Suppressor macrophage (primary cell): ENCODE measurements at regions not wholly inside any gene's neighbourhood (a gene's known extent, or its start where the extent isn't known, plus 50 kb on each side); places are given as distances from the start of the nearest gene placed in this dataset.

Source experiments
- DNase-seq, 4 experiments: peaks; one replicate each; pipeline ENCODE4 v3.0.0-alpha.2; 2020 to 2022

DNA sequence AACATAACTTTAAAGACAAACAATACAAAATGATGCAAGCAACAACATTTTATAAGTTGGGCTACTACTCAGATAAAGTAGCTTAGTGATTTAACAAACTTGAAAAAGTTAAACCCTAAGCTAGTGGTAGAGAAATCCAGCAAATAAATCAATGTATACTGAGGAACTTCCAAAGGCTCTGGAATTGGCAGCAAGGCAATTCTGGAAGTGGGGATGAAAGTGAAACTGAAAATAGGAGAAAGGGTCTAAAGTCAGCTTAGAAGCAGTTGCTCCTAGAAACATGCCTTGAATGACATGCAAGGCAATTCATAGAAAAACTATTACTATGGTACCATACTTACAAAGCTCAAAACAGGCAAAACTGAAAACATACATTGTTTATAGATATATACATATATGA is 90.0 kb upstream of the CAMK1G start:
- DNase-seq: peak in 1 of 4 experiments; percentile 7

DNA sequence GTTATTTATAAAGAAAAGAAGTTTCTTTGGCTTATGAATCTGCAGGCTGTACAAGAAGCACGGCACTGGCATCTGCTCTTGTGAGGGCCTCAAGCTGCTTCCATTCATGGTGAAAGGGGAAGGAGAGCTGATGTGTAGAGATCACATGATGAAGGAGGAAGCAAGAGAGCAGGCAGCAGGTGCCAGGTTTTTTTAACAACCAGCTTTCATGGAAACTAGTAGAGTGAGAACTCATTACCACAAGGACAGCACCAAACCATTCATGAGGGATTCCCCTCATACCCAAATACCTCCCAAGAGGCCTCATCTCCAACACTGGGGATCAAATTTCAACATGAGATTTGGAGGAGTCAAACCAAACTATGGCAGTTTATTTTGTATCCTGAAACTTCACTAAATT is 85.8 kb upstream of the CAMK1G start:
- DNase-seq: no peak

DNA sequence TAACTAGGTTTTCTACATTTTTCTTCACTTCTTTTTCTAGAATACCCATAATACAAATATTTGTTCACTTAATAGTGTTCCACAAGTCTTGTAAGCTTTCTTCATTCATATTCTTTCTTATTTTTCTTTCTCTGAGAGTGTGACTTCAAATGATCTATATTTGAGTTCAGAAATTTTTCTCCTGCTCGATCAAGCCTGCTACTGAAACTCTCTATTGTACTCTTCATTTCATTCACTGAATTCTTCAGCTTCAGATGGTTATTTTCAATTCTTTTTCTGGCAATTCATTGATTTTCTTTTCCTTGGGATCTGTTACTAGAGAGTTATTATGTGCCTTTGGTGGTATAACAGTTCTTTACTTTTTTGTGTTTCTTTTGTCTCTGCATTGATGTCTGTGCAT is 82.5 kb upstream of the CAMK1G start:
- DNase-seq: no peak

DNA sequence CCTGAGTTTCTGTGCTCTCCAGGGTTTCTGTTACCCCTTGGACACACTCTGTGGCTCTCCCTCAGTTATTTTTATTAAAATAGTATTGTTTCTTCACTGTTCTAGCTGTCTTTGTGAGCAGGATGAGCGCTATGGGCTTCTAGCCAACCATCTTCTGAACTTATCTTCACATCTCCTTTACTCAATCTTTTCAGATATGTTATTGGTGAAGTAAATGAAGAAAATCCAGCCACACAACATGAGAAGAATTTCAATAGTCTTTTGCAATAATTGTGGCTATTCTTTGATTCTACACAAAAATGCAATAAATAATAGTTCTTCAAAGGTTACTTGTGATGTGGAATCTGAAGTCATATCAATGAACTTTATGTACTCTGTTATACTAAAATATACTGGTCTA is 80.3 kb upstream of the CAMK1G start:
- no peak for DNase-seq

DNA sequence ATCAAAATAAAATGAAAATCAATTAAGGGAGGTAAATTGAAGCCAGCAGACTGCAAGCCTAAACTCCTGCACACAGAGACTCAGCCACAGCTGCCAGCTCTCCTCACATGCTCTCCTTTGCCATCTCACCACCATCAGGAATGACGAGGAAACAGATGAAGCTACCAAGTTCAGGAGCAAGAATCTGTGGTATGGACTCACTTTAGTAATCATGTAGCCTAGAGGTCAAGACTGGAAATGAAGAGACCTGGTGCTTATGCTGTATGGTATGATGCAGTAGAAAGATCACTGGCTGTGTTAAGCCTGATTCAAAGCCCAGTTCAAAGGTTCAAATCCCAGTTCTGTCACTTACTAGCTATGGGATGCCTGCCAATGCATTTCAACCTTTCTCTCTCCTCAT is 78.9 kb upstream of the CAMK1G start:
- DNase-seq: no peak

- no peak for DNase-seq
Measured at GRCh38 chr1:209505044-209505443, 78.5 kb upstream of the CAMK1G start.

DNA sequence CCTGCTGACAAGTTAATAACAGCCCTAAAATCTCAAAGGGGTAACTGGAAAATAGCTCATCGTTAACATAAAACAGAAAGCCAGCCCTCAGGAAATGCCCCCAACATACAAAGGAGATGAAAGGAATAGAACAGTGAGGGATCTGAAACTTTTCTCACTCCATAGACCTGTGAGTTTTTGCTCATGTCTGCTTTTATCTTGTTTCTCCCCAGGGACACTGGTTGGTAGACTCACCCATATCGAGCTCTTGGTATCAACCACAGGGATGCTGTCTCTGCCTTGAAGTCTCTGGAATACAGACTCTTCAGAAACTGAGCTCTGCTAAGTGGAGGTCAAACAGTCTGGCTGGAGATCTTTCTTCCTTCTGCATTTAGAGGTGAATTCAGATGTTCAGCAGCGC is 77.4 kb upstream of the CAMK1G start:
- DNase-seq: no peak

- no peak for DNase-seq
Measured at GRCh38 chr1:209509039-209509438, 74.5 kb upstream of the CAMK1G start.

DNA sequence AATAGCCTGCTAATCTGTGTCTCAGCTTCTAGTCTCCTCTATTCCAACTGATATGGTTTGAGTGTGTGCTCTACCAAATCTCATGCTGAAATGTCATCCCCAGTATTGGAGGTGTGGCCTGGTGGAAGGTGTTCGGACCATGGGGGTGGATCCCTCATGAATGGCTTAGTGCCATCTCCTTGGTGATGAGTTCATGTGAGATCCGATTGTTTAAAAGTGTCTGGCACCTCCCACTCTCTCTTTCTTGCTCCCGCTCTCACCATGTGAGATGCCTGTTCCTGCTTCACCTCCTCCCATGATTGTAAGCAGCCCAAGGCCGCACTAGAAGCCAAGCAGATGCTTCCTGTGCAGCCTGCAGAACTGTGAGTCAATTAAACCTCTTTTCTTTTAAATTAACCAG is 73.5 kb upstream of the CAMK1G start:
- DNase-seq: no peak

- DNase-seq: no peak
Measured at GRCh38 chr1:209511169-209511568, 72.3 kb upstream of the CAMK1G start.

GRCh38 chr1:209512821-209513220 is 70.7 kb upstream of the CAMK1G start:
- DNase-seq: no peak

GRCh38 chr1:209513226-209513625 is 70.3 kb upstream of the CAMK1G start:
- DNase-seq: peak; percentile 15 to 48 (median 36)

GRCh38 chr1:209516771-209517680 is 66.5 kb upstream of the CAMK1G start:
- DNase-seq: no peak

- no peak for DNase-seq
Measured at GRCh38 chr1:209517681-209518050, 65.8 kb upstream of the CAMK1G start.

- DNase-seq: no peak
Measured at GRCh38 chr1:209519786-209520185, 63.7 kb upstream of the CAMK1G start.

DNA sequence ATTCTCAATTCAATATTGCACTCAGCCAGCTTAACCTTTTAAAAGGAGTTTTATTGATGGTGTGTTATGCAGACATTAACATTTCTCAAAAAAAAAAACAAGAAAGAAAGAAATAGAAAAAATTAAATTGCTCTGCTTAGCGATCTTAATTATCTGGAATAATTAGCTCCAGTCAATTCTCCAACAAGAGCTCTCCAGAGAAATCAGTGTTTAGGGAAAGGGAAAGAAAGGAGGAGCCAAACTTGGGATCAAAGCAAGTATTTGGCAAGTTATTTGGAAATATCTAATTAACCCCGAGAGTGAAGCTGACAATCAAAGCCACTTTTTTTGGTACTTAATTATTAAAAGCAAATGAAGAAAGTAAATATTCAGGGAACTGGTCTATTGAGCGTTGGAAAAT is 60.7 kb upstream of the CAMK1G start:
- DNase-seq: no peak

- DNase-seq: no peak
Measured at GRCh38 chr1:209526137-209526536, 57.4 kb upstream of the CAMK1G start.

DNA sequence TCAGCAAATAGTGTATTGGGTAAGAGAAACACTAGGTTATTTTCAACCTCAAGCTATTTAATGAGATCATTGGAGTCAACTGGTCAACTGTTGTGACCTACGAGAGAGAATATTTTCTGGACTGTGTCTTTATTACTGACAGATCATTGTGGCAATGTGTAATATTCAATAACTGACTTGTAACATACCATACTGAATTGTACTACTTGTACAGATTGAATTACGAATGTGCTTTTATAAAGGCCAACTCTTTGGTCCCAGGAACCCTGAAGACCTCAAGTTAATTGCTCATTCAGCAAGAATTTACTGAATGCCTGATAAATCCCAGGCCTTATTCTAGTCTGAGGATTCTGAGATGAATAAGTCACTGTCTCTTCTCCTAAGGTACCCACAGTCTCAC is 56.1 kb upstream of the CAMK1G start:
- no peak for DNase-seq

DNA sequence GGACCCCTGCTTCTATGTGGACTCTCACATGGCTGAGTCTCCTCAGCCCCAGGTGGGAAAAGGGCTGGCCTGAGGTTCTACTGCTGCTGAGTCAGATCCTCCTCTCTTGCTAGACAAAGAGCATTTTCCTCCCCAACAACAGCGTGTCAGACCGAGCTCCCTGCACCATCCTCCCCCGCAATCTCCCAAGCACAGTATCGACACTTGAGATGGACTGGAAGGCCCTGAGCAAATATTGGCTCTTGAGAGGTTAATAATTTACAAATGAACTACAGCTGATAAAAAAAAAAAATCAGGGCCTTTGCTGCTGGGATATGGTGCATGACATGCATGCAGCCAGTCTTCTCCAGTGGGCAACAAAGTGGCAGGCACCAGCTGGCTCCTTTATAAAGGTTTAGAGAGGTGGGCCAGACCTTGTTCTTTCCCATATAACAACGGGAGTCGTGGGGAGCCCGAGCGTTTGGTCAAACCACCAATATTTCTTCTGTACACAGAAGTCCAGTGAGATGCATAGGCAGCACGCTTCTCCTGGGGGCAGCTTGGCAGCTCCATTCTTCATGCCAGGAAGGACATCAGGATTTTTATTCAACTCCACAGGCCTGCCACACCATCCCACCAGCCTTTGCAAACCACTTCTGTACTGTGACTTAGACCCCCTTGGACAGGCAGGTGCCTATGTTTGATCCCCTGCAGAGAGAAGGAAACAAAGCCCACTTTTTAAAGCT is 55.4 kb upstream of the CAMK1G start:
- no peak for DNase-seq

GRCh38 chr1:209529233-209529632 is 54.3 kb upstream of the CAMK1G start:
- DNase-seq: no peak

GRCh38 chr1:209531006-209531405 is 52.5 kb upstream of the CAMK1G start:
- DNase-seq: no peak

DNA sequence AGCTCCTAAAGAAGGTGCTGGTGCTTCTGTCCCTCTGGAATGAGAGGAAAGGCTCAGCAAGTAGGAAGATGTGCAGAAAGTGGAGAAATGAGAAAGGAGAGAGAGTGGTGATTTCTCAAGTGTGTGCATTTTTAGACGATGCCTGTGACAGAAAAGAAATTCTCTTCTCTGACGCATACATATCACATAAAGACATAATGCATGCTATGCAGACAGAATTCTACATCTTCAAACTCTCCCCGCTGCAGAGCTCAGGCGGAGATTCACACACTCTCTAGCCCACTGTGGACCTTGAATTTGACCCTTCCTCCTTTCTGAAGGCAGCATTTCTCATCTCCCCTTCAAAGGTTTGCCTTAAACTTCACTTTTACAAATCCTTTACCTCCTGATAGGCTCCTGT is 52.0 kb upstream of the CAMK1G start:
- DNase-seq: no peak
